ENCODE measurements at regions not wholly inside any gene's neighbourhood (a gene's known extent, or its start where the extent isn't known, plus 50 kb on each side); places are given as distances from the start of the nearest gene placed in this dataset.

DNA sequence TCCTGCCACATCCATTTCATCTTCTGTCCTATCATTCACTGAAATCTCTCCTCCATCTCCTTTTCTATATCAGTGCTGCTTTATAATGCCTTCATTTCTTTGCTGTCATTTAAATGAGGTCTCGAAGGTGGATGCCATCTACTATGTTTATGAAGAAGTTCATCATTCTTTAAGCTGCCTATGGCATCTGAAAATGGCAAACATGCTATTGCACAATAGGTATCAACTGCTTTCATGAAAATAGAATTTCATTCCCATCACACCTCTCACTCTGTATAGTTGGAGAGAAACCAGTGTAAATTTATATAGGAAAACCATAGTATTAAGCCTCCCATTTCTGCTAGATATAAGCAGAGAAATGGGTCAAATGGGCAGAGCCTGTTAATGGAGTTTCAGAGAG is 100.2 kb downstream of the FGF9 start:
- Histone ChIP-seq H4K20me1 (replicated peaks in 1 of 2; ENCODE audit: control insufficient read depth in 1 of 2, insufficient read depth in 2 of 2, low read length in 2 of 2) (no peaks in the 10 kb centered on the region), H3K9me3 (ENCODE audit: insufficient read depth in 2 of 2, low read depth in 1 of 2, low read length in 1 of 2) (peaks cover 0 to 4% of the 10 kb centered on the region in 2 experiments; a peak in 2 of 4 replicates), H2BK5ac (ENCODE audit: low read depth, low read length) (no peak overlapping the region), H4K8ac (ENCODE audit: extremely low read depth, insufficient read depth, low read length) (no peak overlapping the region), H3K14ac (ENCODE audit: insufficient read length) (no peak overlapping the region), H3K4me2 (ENCODE audit: insufficient read depth in 1 of 2, low read depth in 2 of 2, low read length in 2 of 2) (no peak overlapping the region), H3K79me1 (ENCODE audit: low read depth, low read length) (no peaks in the 10 kb centered on the region), H2BK120ac (replicated peaks; ENCODE audit: low read depth, low read length) (no peak overlapping the region), H3K4me1 (replicated peaks in 1 of 4; ENCODE audit: control insufficient read depth in 3 of 4, insufficient read depth in 4 of 4, low read length in 3 of 4) (no peaks in the 10 kb centered on the region), H3K36me3 (ENCODE audit: control insufficient read depth in 2 of 4, insufficient read depth in 4 of 4, low read length in 3 of 4) (no peaks in the 10 kb centered on the region), H3K79me2 (ENCODE audit: control insufficient read depth in 1 of 2, insufficient read depth in 2 of 2, low read length in 2 of 2) (no peaks in the 10 kb centered on the region), H2BK15ac (ENCODE audit: low read length) (no peak overlapping the region), H3K23me2 (ENCODE audit: low read depth, low read length) (no peaks in the 10 kb centered on the region), H4K91ac (replicated peaks; ENCODE audit: insufficient read length, low read length) (no peak overlapping the region), H3K9ac (replicated peaks in 1 of 4; ENCODE audit: extremely low read depth in 1 of 4, low read depth in 3 of 4, low read length in 3 of 4) (no peak overlapping the region), H2BK12ac (ENCODE audit: low read depth, low read length) (no peak overlapping the region), H3K4me3 (ENCODE audit: extremely low read depth in 1 of 4, insufficient read depth in 2 of 4, low read depth in 3 of 4, low read length in 4 of 4) (no peak overlapping the region), H3K27ac (ENCODE audit: low read depth, low read length) (no peak overlapping the region), H3K23ac (ENCODE audit: insufficient read length) (no peak overlapping the region), H3K18ac (ENCODE audit: extremely low read depth, low read length) (no peak overlapping the region), H2AK5ac (ENCODE audit: low read depth, low read length) (no peak overlapping the region), H3K27me3 (replicated peaks in 1 of 4; ENCODE audit: control insufficient read depth in 3 of 4, extremely low read depth in 1 of 4, insufficient read depth in 3 of 4, low read length in 3 of 4) (no peaks in the 10 kb centered on the region), H4K5ac (ENCODE audit: insufficient read length, low read depth, low read length) (no peak overlapping the region), H3K4ac (replicated peaks; ENCODE audit: insufficient read length, low read depth, low read length) (no peak overlapping the region), H2AFZ (ENCODE audit: low read length) (no peak overlapping the region), H3K56ac (replicated peaks; ENCODE audit: insufficient read length, low read depth, low read length) (no peak overlapping the region), H2BK20ac (ENCODE audit: low read length) (no peak overlapping the region)
- ChIA-PET POLR2A (ENCODE audit: partially characterized antibody) (no interaction called here), CTCF (ENCODE audit: partially characterized antibody) (no interaction called here)
- TF ChIP-seq HDAC6 (IDR thresholded peaks at IDR 0.05; ENCODE audit: low read depth, low read length), result no peak
- no peak for TF ChIP-seq GABPA (IDR thresholded peaks at IDR 0.05; ENCODE audit: borderline replicate concordance, insufficient read depth, low read length)
- TF ChIP-seq KDM4A (IDR thresholded peaks at IDR 0.05; ENCODE audit: low read depth, low read length, severe bottlenecking), result no peak
- no peak for TF ChIP-seq GTF2F1 (IDR thresholded peaks at IDR 0.05; ENCODE audit: borderline replicate concordance, low read depth, low read length)
- no peak for TF ChIP-seq EZH2 (IDR thresholded peaks at IDR 0.05; ENCODE audit: low read depth, low read length, severe bottlenecking)
- no peak for TF ChIP-seq BRCA1 (IDR thresholded peaks at IDR 0.05; ENCODE audit: low read depth, low read length)
- no peak for TF ChIP-seq CEBPB (IDR thresholded peaks at IDR 0.05; ENCODE audit: low read depth, low read length)
- TF ChIP-seq KDM5A (IDR thresholded peaks at IDR 0.05; ENCODE audit: low read length), result no peak
- WGBS, 2 experiments (ENCODE audit: extremely low coverage in 1 of 2, insufficient coverage in 1 of 2, insufficient read length in 1 of 2, insufficient replicate concordance in 2 of 2, low coverage in 1 of 2, low lambda C conversion rate in 2 of 2, missing lambda C conversion rate in 1 of 2), result 100% methylated on average over 1 of the region's 1 CpG; no CpG with 5 or more reads in 1 of the 2 experiments
- DNase-seq (ENCODE audit: low read depth in 1 of 2, low spot score in 2 of 2) (no peak), FAIRE-seq (no peak)
